CD4-positive, alpha-beta T cell (primary cell): ENCODE measurements at regions not wholly inside any gene's neighbourhood (a gene's known extent, or its start where the extent isn't known, plus 50 kb on each side); places are given as distances from the start of the nearest gene placed in this dataset.

Experiments
- ATAC-seq: fragments of 200-7000 bp; cut with Tn5 transposase; one replicate; pipeline ENCODE4 v1.10.0; 2022; ENCODE audit warnings: mild to moderate bottlenecking; ENCODE audit not compliant: poor library complexity
- CTCF ChIA-PET: fragments of 350-600 bp; sonication (Branson Sonifier 250); formaldehyde crosslinking; loops from one replicate; lab custom pipeline; 2021; ENCODE audit warnings: antibody characterized with exemption, inconsistent platforms; lab: Charles Lee
- POLR2A ChIA-PET: fragments of 350-600 bp; sonication (Branson Sonifier 250); formaldehyde crosslinking; loops from one replicate; lab custom pipeline; 2021; ENCODE audit warnings: antibody characterized with exemption, inconsistent platforms; lab: Charles Lee
- DNase-seq, 14 experiments: peaks; one replicate each; pipeline ENCODE4 v3.0.0-alpha.2; 2013 to 2020; ENCODE audit warnings: mixed read lengths in 2 of 14
- H3K27ac ChIP-seq, 2 donors: one replicate each; pipeline versions ENCODE4 v1.5.1 to v1.7.0; 2013; ENCODE audit warnings: low read length in 2 of 2, low read depth in 1 of 2, mild to moderate bottlenecking in 1 of 2
- H3K27me3 ChIP-seq, 2 experiments: 1 replicate in 1 of 2; 2 replicates in 1 of 2; pipeline versions ENCODE4 v1.6.1 to v1.7.0; 2013; ENCODE audit warnings: low read length in 2 of 2, control low read depth in 1 of 2, mild to moderate bottlenecking in 1 of 2, moderate library complexity in 1 of 2; ENCODE audit not compliant: insufficient read depth in 2 of 2, control insufficient read depth in 1 of 2
- H3K36me3 ChIP-seq: one replicate; pipeline ENCODE4 v1.6.1; 2013; ENCODE audit warnings: low read length, control low read depth; ENCODE audit not compliant: insufficient read depth
- H3K4me1 ChIP-seq: one replicate; pipeline ENCODE4 v1.6.1; 2013; ENCODE audit warnings: low read length, control low read depth; ENCODE audit not compliant: insufficient read depth
- H3K4me3 ChIP-seq: one replicate; pipeline ENCODE4 v1.5.1; 2013; ENCODE audit warnings: mild to moderate bottlenecking, low read length, moderate library complexity
- H3K9me3 ChIP-seq, 2 experiments: 1 replicate in 1 of 2; 2 replicates in 1 of 2; pipeline versions ENCODE4 v1.6.1 to v1.7.0; 2013; ENCODE audit warnings: low read length in 2 of 2, mild to moderate bottlenecking in 2 of 2, control low read depth in 1 of 2, moderate library complexity in 1 of 2; ENCODE audit not compliant: control insufficient read depth in 1 of 2, insufficient read depth in 1 of 2
- H3K27ac Mint-ChIP-seq: one replicate; pipeline ENCODE4 v1.8.0; 2020; ENCODE audit warnings: mixed read lengths
- H3K27me3 Mint-ChIP-seq: one replicate; pipeline ENCODE4 v1.8.0; 2021; ENCODE audit warnings: mixed read lengths
- H3K36me3 Mint-ChIP-seq: one replicate; pipeline ENCODE4 v1.8.0; 2021; ENCODE audit warnings: low read depth, mixed read lengths
- H3K4me1 Mint-ChIP-seq: one replicate; pipeline ENCODE4 v1.8.0; 2021; ENCODE audit warnings: low read depth, mixed read lengths
- H3K4me3 Mint-ChIP-seq: one replicate; pipeline ENCODE4 v1.8.0; 2020; ENCODE audit warnings: mild to moderate bottlenecking, mixed read lengths
- H3K9me3 Mint-ChIP-seq: one replicate; pipeline ENCODE4 v1.8.0; 2020; ENCODE audit warnings: mixed read lengths
- intact Hi-C, 2 experiments: fragments of 100-400 bp; cut with DNase I in 1 of 2; cut with micrococcal nuclease in 1 of 2; formaldehyde crosslinking; loops; one replicate each; pipeline versions ENCODE4 v1.15.1 to v1.9.0; 2023 to 2025; cut with DNase I, micrococcal nuclease
- TF ChIP-seq, protein P1 (sequence below): fragments of 200-600 bp; IDR thresholded peaks from one replicate; pipeline ENCODE4 v1.8.0; 2022; ENCODE audit warnings: antibody characterized with exemption, mild to moderate bottlenecking

- Mint-ChIP-seq H3K36me3 (no peaks in the 10 kb centered on the region), H3K9me3 (no peaks in the 10 kb centered on the region), H3K4me3 (no peak overlapping the region), H3K4me1 (no peaks in the 10 kb centered on the region), H3K27ac (no peak overlapping the region), H3K27me3 (no peaks in the 10 kb centered on the region)
- ChIA-PET POLR2A (no interaction called here), CTCF (no interaction called here)
- Histone ChIP-seq H3K27me3 (no peaks in the 10 kb centered on the region), H3K4me3 (no peak overlapping the region), H3K4me1 (no peaks in the 10 kb centered on the region), H3K27ac (no peak overlapping the region), H3K9me3 (no peaks in the 10 kb centered on the region), H3K36me3 (no peaks in the 10 kb centered on the region)
- DNase-seq (no peak), ATAC-seq (no peak)
- intact Hi-C loops, result no loop called here
- TF ChIP-seq, protein P1, sequence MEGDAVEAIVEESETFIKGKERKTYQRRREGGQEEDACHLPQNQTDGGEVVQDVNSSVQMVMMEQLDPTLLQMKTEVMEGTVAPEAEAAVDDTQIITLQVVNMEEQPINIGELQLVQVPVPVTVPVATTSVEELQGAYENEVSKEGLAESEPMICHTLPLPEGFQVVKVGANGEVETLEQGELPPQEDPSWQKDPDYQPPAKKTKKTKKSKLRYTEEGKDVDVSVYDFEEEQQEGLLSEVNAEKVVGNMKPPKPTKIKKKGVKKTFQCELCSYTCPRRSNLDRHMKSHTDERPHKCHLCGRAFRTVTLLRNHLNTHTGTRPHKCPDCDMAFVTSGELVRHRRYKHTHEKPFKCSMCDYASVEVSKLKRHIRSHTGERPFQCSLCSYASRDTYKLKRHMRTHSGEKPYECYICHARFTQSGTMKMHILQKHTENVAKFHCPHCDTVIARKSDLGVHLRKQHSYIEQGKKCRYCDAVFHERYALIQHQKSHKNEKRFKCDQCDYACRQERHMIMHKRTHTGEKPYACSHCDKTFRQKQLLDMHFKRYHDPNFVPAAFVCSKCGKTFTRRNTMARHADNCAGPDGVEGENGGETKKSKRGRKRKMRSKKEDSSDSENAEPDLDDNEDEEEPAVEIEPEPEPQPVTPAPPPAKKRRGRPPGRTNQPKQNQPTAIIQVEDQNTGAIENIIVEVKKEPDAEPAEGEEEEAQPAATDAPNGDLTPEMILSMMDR, result no peak
Measured at GRCh38 chrY:7516268-7516667, 604.7 kb upstream of the AMELY start.

GRCh38 chrY:7515812-7516211 is 604.3 kb upstream of the AMELY start:
- CTCF ChIA-PET, result no interaction called here

DNA sequence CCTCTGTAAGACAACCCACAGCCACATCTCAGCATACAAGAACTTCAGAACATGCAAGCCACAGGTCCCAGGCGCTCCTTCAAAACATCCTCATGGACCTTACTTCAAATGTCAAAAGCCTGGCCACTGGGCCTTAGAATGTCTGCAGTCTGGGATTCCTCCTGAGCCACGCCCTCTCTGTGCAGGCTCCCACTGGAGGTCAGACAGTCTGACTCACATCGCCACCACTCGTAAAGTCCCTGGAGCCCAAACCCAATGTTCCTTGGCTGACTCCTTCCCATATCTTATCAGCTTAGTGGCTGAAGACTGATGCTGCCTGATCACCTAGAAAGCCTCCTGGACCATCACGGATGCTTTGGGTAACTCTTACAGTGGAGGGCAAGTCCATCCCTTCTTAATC is 591.3 kb upstream of the AMELY start:
- no peak for DNase-seq
- POLR2A ChIA-PET, result no interaction called here
- Histone ChIP-seq H3K9me3 (no peaks in the 10 kb centered on the region), H3K27ac (no peak overlapping the region), H3K27me3 (no peaks in the 10 kb centered on the region), H3K4me1 (no peaks in the 10 kb centered on the region), H3K4me3 (no peak overlapping the region), H3K36me3 (no peaks in the 10 kb centered on the region)
- no peak overlapping the region for H3K27ac Mint-ChIP-seq
- no peaks in the 10 kb centered on the region for H3K27me3 Mint-ChIP-seq
- H3K36me3 Mint-ChIP-seq, result no peaks in the 10 kb centered on the region
- TF ChIP-seq, protein P1, result no peak
- H3K4me3 Mint-ChIP-seq, result no peak overlapping the region
- H3K9me3 Mint-ChIP-seq, result no peaks in the 10 kb centered on the region
- CTCF ChIA-PET, result no interaction called here
- ATAC-seq, result no peak
- intact Hi-C loops, result no loop called here
- H3K4me1 Mint-ChIP-seq, result no peaks in the 10 kb centered on the region

More at GRCh38 chrY:7515812-7516211, 604.3 kb upstream of the AMELY start:
- Mint-ChIP-seq H3K27me3 (no peaks in the 10 kb centered on the region), H3K36me3 (no peaks in the 10 kb centered on the region), H3K9me3 (no peaks in the 10 kb centered on the region), H3K4me1 (no peaks in the 10 kb centered on the region), H3K4me3 (no peak overlapping the region), H3K27ac (no peak overlapping the region)
- intact Hi-C loops, result no loop called here
- no peak overlapping the region for H3K4me3 ChIP-seq
- no peak overlapping the region for H3K27ac ChIP-seq
- TF ChIP-seq, protein P1, result no peak
- H3K27me3 ChIP-seq, result no peaks in the 10 kb centered on the region
- no peak for ATAC-seq
- H3K9me3 ChIP-seq, result no peaks in the 10 kb centered on the region
- no peaks in the 10 kb centered on the region for H3K36me3 ChIP-seq
- DNase-seq, result no peak
- POLR2A ChIA-PET, result no interaction called here
- no peaks in the 10 kb centered on the region for H3K4me1 ChIP-seq
